HG03175 (cell line): ENCODE measurements at regions not wholly inside any gene's neighbourhood (a gene's known extent, or its start where the extent isn't known, plus 50 kb on each side); places are given as distances from the start of the nearest gene placed in this dataset.
"Not testable (repeated sequence)": the region's sequence is repeated elsewhere in the genome, so short reads cannot be mapped to it uniquely, and the experiment has no call there.

Experiments
- ATAC-seq: cut with Tn5 transposase; IDR thresholded peaks from one replicate; pipeline ENCODE4 v1.9.1; 2021; ENCODE audit warnings: mild to moderate bottlenecking, moderate library complexity; ENCODE audit not compliant: unreplicated experiment

- no peak for ATAC-seq
Observed at GRCh38 chr3:158026236-158026635, 80.0 kb downstream of the SHOX2 start.

- not testable (repeated sequence) for ATAC-seq
Observed at GRCh38 chr3:158019897-158020296, 86.3 kb downstream of the SHOX2 start.

GRCh38 chr3:158018462-158018861 lies 87.8 kb downstream of the SHOX2 start:
- ATAC-seq, result no peak

- no peak for ATAC-seq
Observed at GRCh38 chr3:158012901-158013300, 93.3 kb downstream of the SHOX2 start.

- ATAC-seq, result no peak
Observed at GRCh38 chr3:158005391-158006100, 100.7 kb downstream of the SHOX2 start.

GRCh38 chr3:157999246-157999645 lies 107.0 kb downstream of the SHOX2 start:
- no peak for ATAC-seq

- ATAC-seq, result no peak
Observed at GRCh38 chr3:157982359-157982758, 123.9 kb downstream of the SHOX2 start.

GRCh38 chr3:157981819-157982218 lies 124.4 kb downstream of the SHOX2 start:
- ATAC-seq, result no peak

GRCh38 chr3:157979022-157979421 lies 127.2 kb downstream of the SHOX2 start:
- ATAC-seq, result no peak

- no peak for ATAC-seq
Observed at GRCh38 chr3:157961665-157962064, 144.6 kb downstream of the SHOX2 start.

GRCh38 chr3:157958457-157958856 lies 147.8 kb downstream of the SHOX2 start:
- ATAC-seq, result no peak

- ATAC-seq, result no peak
Observed at GRCh38 chr3:157956850-157957249, 149.4 kb downstream of the SHOX2 start.

GRCh38 chr3:157956176-157956575 lies 150.0 kb downstream of the SHOX2 start:
- ATAC-seq, result no peak

GRCh38 chr3:157953565-157953964 lies 152.7 kb downstream of the SHOX2 start:
- ATAC-seq, result no peak

- ATAC-seq, result no peak
Observed at GRCh38 chr3:157948605-157949383, 157.4 kb downstream of the SHOX2 start.

- ATAC-seq, result no peak
Observed at GRCh38 chr3:157939166-157939565, 167.1 kb downstream of the SHOX2 start.

GRCh38 chr3:157938154-157938779 lies 168.0 kb downstream of the SHOX2 start:
- ATAC-seq, result no peak

GRCh38 chr3:157931517-157931916 lies 174.7 kb downstream of the SHOX2 start:
- no peak for ATAC-seq

- no peak for ATAC-seq
Observed at GRCh38 chr3:157930000-157930780, 176.0 kb downstream of the SHOX2 start.

GRCh38 chr3:157926822-157927221 lies 179.4 kb downstream of the SHOX2 start:
- no peak for ATAC-seq

- ATAC-seq, result no peak
Observed at GRCh38 chr3:157922614-157923013, 183.6 kb downstream of the SHOX2 start.
